22Rv1 (cell line): ENCODE measurements at regions not wholly inside any gene's neighbourhood (a gene's known extent, or its start where the extent isn't known, plus 50 kb on each side); places are given as distances from the start of the nearest gene placed in this dataset.

Experiments used
- CTCF ChIP-seq: fragments of 450-650 bp; IDR thresholded peaks from 2 replicates; pipeline ENCODE4 v1.5.1; 2017; ENCODE audit warnings: mild to moderate bottlenecking
- ZFX ChIP-seq: fragments of 450-650 bp; IDR thresholded peaks from 2 replicates; pipeline ENCODE4 v1.6.1; 2017; ENCODE audit warnings: antibody characterized with exemption, borderline replicate concordance

- TF ChIP-seq CTCF (no peak), ZFX (no peak)
Observed at GRCh38 chr11:13868710-13869397, 93.7 kb upstream of the SPON1 start.
